D721Med (cell line): ENCODE measurements at regions not wholly inside any gene's neighbourhood (a gene's known extent, or its start where the extent isn't known, plus 50 kb on each side); places are given as distances from the start of the nearest gene placed in this dataset.

ENCODE experiments used
- DNase-seq: peaks from one replicate; pipeline ENCODE4 v3.0.0; 2011; ENCODE audit warnings: low spot score; ENCODE audit not compliant: insufficient read length
- FAIRE-seq: peaks from 2 replicates; lab custom pipeline; 2011; peaks lifted over from hg19 to GRCh38; lab: Jason Lieb, UNC
- CTCF ChIP-seq: IDR thresholded peaks from 2 replicates; pipeline ENCODE4 v1.5.1; 2012; ENCODE audit warnings: mild to moderate bottlenecking, control low read depth; ENCODE audit not compliant: insufficient read depth; ENCODE audit errors: missing control alignments

GRCh38 chr19:29395111-29395733 lies 130.6 kb upstream of the VSTM2B start:
- no peak for TF ChIP-seq CTCF
- DNase-seq (no peak), FAIRE-seq (no peak)

- DNase-seq (no peak), FAIRE-seq (no peak)
- TF ChIP-seq CTCF = no peak
These were observed 129.9 kb upstream of the VSTM2B start for GRCh38 chr19:29395734-29396414.

GRCh38 chr19:29396925-29397324 lies 128.9 kb upstream of the VSTM2B start:
- no peak for FAIRE-seq
- TF ChIP-seq CTCF = no peak
- no peak for DNase-seq

- FAIRE-seq (no peak), DNase-seq (no peak)
- no peak for TF ChIP-seq CTCF
These were observed 128.0 kb upstream of the VSTM2B start for GRCh38 chr19:29397748-29398147.

- DNase-seq (no peak), FAIRE-seq (no peak)
- no peak for TF ChIP-seq CTCF
These were observed 126.0 kb upstream of the VSTM2B start for GRCh38 chr19:29399804-29400203.

- DNase-seq (no peak), FAIRE-seq (no peak)
- TF ChIP-seq CTCF = no peak
These were observed 124.7 kb upstream of the VSTM2B start for GRCh38 chr19:29400917-29401711.
